ENCODE measurements at regions not wholly inside any gene's neighbourhood (a gene's known extent, or its start where the extent isn't known, plus 50 kb on each side); places are given as distances from the start of the nearest gene placed in this dataset.

- Mint-ChIP-seq H3K27me3 (ENCODE audit: low read depth) (no peaks in the 10 kb centered on the region), H3K9me3 (no peaks in the 10 kb centered on the region), H3K4me1 (no peaks in the 10 kb centered on the region), H3K4me3 (no peak overlapping the region), H3K27ac (ENCODE audit: unreplicated experiment) (no peak overlapping the region), H3K36me3 (ENCODE audit: low read depth) (no peaks in the 10 kb centered on the region)
- DNase-seq (ENCODE audit: low read depth, low spot score): no peak
- TF ChIP-seq, protein P1, sequence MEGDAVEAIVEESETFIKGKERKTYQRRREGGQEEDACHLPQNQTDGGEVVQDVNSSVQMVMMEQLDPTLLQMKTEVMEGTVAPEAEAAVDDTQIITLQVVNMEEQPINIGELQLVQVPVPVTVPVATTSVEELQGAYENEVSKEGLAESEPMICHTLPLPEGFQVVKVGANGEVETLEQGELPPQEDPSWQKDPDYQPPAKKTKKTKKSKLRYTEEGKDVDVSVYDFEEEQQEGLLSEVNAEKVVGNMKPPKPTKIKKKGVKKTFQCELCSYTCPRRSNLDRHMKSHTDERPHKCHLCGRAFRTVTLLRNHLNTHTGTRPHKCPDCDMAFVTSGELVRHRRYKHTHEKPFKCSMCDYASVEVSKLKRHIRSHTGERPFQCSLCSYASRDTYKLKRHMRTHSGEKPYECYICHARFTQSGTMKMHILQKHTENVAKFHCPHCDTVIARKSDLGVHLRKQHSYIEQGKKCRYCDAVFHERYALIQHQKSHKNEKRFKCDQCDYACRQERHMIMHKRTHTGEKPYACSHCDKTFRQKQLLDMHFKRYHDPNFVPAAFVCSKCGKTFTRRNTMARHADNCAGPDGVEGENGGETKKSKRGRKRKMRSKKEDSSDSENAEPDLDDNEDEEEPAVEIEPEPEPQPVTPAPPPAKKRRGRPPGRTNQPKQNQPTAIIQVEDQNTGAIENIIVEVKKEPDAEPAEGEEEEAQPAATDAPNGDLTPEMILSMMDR (conservative IDR thresholded peaks at IDR 0.05): no peak
These were observed 603.1 kb downstream of the NSUN3 start for GRCh38 chr3:94665922-94666321.

DNA sequence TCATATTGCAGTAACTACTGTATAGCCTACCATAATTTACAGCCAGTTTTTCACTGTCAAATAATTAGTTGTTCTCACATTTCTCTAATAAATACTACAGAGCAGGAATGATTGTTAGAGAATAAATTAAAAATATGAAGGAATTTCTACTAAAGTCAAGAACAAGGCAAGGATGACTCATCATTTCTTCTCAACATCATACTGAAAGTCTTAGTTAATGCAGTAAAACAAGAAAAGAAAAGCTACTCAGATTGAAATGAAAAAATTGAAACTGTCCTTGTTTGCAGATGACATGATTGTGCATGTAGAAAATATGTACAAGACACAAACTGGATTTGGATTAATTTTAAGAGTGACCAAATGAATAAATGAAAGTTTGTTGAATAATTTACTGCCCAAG, 608.2 kb downstream of the NSUN3 start:
- Mint-ChIP-seq H3K27me3 (ENCODE audit: low read depth) (no peaks in the 10 kb centered on the region), H3K36me3 (ENCODE audit: low read depth) (no peaks in the 10 kb centered on the region), H3K4me1 (peaks cover 3% of the 10 kb centered on the region), H3K4me3 (no peak overlapping the region), H3K9me3 (no peaks in the 10 kb centered on the region), H3K27ac (ENCODE audit: unreplicated experiment) (no peak overlapping the region)
- no peak for DNase-seq (ENCODE audit: low read depth, low spot score)
- TF ChIP-seq, protein P1 (conservative IDR thresholded peaks at IDR 0.05): no peak

DNA sequence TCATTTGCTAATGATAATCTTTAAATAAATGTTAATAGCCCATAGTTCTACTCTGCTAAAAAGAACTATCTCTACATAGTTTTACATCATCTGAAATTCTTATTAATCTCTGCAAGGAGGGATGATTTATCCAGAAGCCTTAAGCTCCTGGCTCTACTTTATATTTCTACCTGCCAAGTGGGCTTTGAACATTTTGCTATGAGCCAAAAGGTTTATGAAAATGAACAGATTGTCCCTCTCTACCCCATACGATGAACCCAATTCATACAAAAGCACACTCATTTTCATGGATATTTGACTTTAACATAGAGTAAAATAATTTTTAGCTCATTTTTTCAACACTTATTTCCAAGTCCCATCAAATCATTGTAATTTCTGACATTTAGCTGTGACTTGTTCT, 611.0 kb downstream of the NSUN3 start:
- H3K27ac Mint-ChIP-seq (ENCODE audit: unreplicated experiment): no peak overlapping the region
- peaks cover 6% of the 10 kb centered on the region for H3K36me3 Mint-ChIP-seq (ENCODE audit: low read depth)
- H3K4me1 Mint-ChIP-seq: peaks cover 3% of the 10 kb centered on the region
- H3K27me3 Mint-ChIP-seq (ENCODE audit: low read depth): no peaks in the 10 kb centered on the region
- TF ChIP-seq, protein P1 (conservative IDR thresholded peaks at IDR 0.05): no peak
- no peak for DNase-seq (ENCODE audit: low read depth, low spot score)
- H3K4me3 Mint-ChIP-seq: no peak overlapping the region
- H3K9me3 Mint-ChIP-seq: peaks cover 4% of the 10 kb centered on the region

DNA sequence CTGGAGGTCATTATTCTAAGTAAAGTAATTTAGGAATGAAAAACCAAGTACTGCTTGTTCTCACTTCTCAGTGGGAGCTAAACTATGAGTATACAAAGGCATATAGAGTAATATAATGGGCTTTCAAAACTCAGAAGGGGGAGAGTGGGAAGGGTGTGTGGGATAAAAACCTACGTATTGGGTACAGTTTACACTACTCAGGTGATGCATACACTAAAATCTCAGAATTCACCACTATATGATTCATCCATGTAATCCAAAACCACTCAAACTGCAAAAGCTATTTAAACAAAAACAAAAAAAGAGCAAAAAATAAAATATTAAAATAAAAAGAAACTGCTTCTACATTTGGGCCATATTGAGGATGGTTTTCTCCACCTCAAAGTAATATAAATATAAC, 623.3 kb downstream of the NSUN3 start:
- Mint-ChIP-seq H3K27ac (ENCODE audit: unreplicated experiment) (no peak overlapping the region), H3K4me1 (no peaks in the 10 kb centered on the region), H3K4me3 (no peak overlapping the region), H3K9me3 (peaks cover 18% of the 10 kb centered on the region), H3K36me3 (ENCODE audit: low read depth) (peaks cover 4% of the 10 kb centered on the region), H3K27me3 (ENCODE audit: low read depth) (no peaks in the 10 kb centered on the region)
- DNase-seq (ENCODE audit: low read depth, low spot score): no peak
- TF ChIP-seq, protein P1 (conservative IDR thresholded peaks at IDR 0.05): no peak

GRCh38 chr3:94693997-94694640, 631.3 kb downstream of the NSUN3 start:
- H3K27ac Mint-ChIP-seq (ENCODE audit: unreplicated experiment): peak overlapping the region; percentile 12
- peaks cover 3% of the 10 kb centered on the region for H3K9me3 Mint-ChIP-seq
- TF ChIP-seq, protein P1 (conservative IDR thresholded peaks at IDR 0.05): no peak
- DNase-seq (ENCODE audit: low read depth, low spot score): no peak
- H3K4me3 Mint-ChIP-seq: no peak overlapping the region
- H3K4me1 Mint-ChIP-seq: peaks cover 20% of the 10 kb centered on the region
- no peaks in the 10 kb centered on the region for H3K27me3 Mint-ChIP-seq (ENCODE audit: low read depth)
- H3K36me3 Mint-ChIP-seq (ENCODE audit: low read depth): no peaks in the 10 kb centered on the region

All from neural crest cell (in vitro differentiated cells).